WTC11 (cell line): ENCODE measurements at regions not wholly inside any gene's neighbourhood (a gene's known extent, or its start where the extent isn't known, plus 50 kb on each side); places are given as distances from the start of the nearest gene placed in this dataset.

Source experiments
- ATAC-seq: fragments of 200-7000 bp; cut with Tn5 transposase; 2 replicates; pipeline ENCODE4 v1.10.0; 2021; ENCODE audit warnings: mild to moderate bottlenecking, moderate library complexity
- CTCF ChIA-PET: fragments of 300-600 bp; sonication (Branson Sonifier 250); formaldehyde crosslinking; loops from one replicate; lab custom pipeline; 2021; ENCODE audit warnings: antibody characterized with exemption; lab: Charles Lee
- POLR2A ChIA-PET: fragments of 350-600 bp; sonication (Branson Sonifier 250); formaldehyde crosslinking; loops from one replicate; lab custom pipeline; 2021; ENCODE audit warnings: antibody characterized with exemption; lab: Charles Lee
- DNase-seq: peaks from one replicate; pipeline ENCODE4 v3.0.0; 2021; ENCODE audit warnings: low spot score
- H3K27ac Mint-ChIP-seq: 2 replicates; pipeline ENCODE4 v1.8.0; 2021; ENCODE audit warnings: mixed read lengths
- H3K27me3 Mint-ChIP-seq: 2 replicates; pipeline ENCODE4 v1.8.0; 2021; ENCODE audit warnings: low read depth, mild to moderate bottlenecking, moderate library complexity, mixed read lengths
- H3K36me3 Mint-ChIP-seq: 2 replicates; pipeline ENCODE4 v1.8.0; 2021; ENCODE audit warnings: mixed read lengths
- H3K4me1 Mint-ChIP-seq: 2 replicates; pipeline ENCODE4 v1.8.0; 2022; ENCODE audit warnings: mixed read lengths
- H3K4me3 Mint-ChIP-seq: 2 replicates; pipeline ENCODE4 v1.8.0; 2021; ENCODE audit warnings: mild to moderate bottlenecking, moderate library complexity, mixed read lengths
- H3K9me3 Mint-ChIP-seq: 2 replicates; pipeline ENCODE4 v1.8.0; 2021; ENCODE audit warnings: mixed read lengths
- ETV6 ChIP-seq: sonication (generic); formaldehyde crosslinking; IDR thresholded peaks from 2 replicates; pipeline ENCODE4 v1.8.1; 2022; ENCODE audit warnings: mild to moderate bottlenecking, missing genetic modification reagents
- FOXJ3 ChIP-seq: sonication (generic); formaldehyde crosslinking; IDR thresholded peaks from 2 replicates; pipeline ENCODE4 v1.9.0; 2021; ENCODE audit warnings: missing genetic modification reagents, mild to moderate bottlenecking, borderline replicate concordance
- FOXP4 ChIP-seq: sonication (generic); formaldehyde crosslinking; IDR thresholded peaks from 2 replicates; pipeline ENCODE4 v1.8.0; 2022; ENCODE audit warnings: mild to moderate bottlenecking, missing genetic modification reagents
- IRF1 ChIP-seq: sonication (generic); formaldehyde crosslinking; IDR thresholded peaks from 2 replicates; pipeline ENCODE4 v1.8.0; 2023; ENCODE audit warnings: missing genetic modification reagents
- IRF2 ChIP-seq: sonication (generic); formaldehyde crosslinking; IDR thresholded peaks from 2 replicates; pipeline ENCODE4 v1.8.0; 2022; ENCODE audit warnings: low read depth, missing genetic modification reagents, borderline replicate concordance
- JUN ChIP-seq: sonication (generic); formaldehyde crosslinking; IDR thresholded peaks from 2 replicates; pipeline ENCODE4 v1.8.0; 2023; ENCODE audit warnings: mild to moderate bottlenecking, missing genetic modification reagents
- MXD4 ChIP-seq: fragments of 250-450 bp; sonication (Bioruptor Pico); IDR thresholded peaks from 2 replicates; pipeline ENCODE4 v1.8.0; 2021; ENCODE audit warnings: mild to moderate bottlenecking, moderate library complexity, borderline replicate concordance
- RORB ChIP-seq: fragments of 250-450 bp; sonication (Bioruptor Pico); IDR thresholded peaks from 2 replicates; pipeline ENCODE4 v1.9.0; 2021; ENCODE audit warnings: mild to moderate bottlenecking
- STAT6 ChIP-seq: sonication (generic); formaldehyde crosslinking; conservative IDR thresholded peaks from 2 replicates; pipeline ENCODE4 v1.8.1; 2023; ENCODE audit warnings: mild to moderate bottlenecking, low read depth, missing genetic modification reagents, moderate library complexity
- ZMAT4 ChIP-seq: fragments of 250-450 bp; sonication (Bioruptor Pico); IDR thresholded peaks from 2 replicates; pipeline ENCODE4 v1.9.0; 2021; ENCODE audit warnings: mild to moderate bottlenecking
- ZNF232 ChIP-seq: sonication (generic); formaldehyde crosslinking; IDR thresholded peaks from 2 replicates; pipeline ENCODE4 v1.8.0; 2022; ENCODE audit warnings: mild to moderate bottlenecking, missing genetic modification reagents
- ZNF425 ChIP-seq: fragments of 250-450 bp; sonication (Bioruptor Pico); conservative IDR thresholded peaks from 2 replicates; pipeline ENCODE4 v1.9.0; 2021; ENCODE audit warnings: mild to moderate bottlenecking

- TF ChIP-seq ZMAT4 (CRISPR knock-in tag) (peak; percentile 54; the same call in 1 of the 2 replicates), FOXP4 (CRISPR knock-in tag) (peak; percentile 62; the same call in 1 of the 2 replicates), ZNF425 (0 out of 2 replicates have a peak, but pooled peaks have one; percentile 12), IRF1 (CRISPR knock-in tag) (no peak)
- TF ChIP-seq, all 79 proteins: peak for 3
- peak; percentile 42 for DNase-seq
- peak; percentile 99 for ATAC-seq
- ChIA-PET CTCF (no interaction called here), POLR2A (no interaction called here)
- Mint-ChIP-seq H3K4me1 (peaks cover 16% of the 10 kb centered on the region), H3K27ac (peak overlapping the region; percentile 67; the same call in 1 of the 2 replicates), H3K4me3 (peak overlapping the region; percentile 35), H3K9me3 (peaks cover 76% of the 10 kb centered on the region), H3K27me3 (peaks cover 27% of the 10 kb centered on the region), H3K36me3 (peaks cover 62% of the 10 kb centered on the region)
Observed at GRCh38 chr17:53061446-53061845, 761.3 kb upstream of the KIF2B start.

GRCh38 chr17:53058031-53058430 lies 764.7 kb upstream of the KIF2B start:
- ChIA-PET POLR2A (no interaction called here), CTCF (no interaction called here)
- DNase-seq (no peak), ATAC-seq (no peak)
- H3K4me1 Mint-ChIP-seq = peaks cover 16% of the 10 kb centered on the region
- H3K36me3 Mint-ChIP-seq = peaks cover 49% of the 10 kb centered on the region
- H3K27ac Mint-ChIP-seq = no peak overlapping the region
- H3K27me3 Mint-ChIP-seq = peaks cover 19% of the 10 kb centered on the region
- no peak for TF ChIP-seq IRF2 (CRISPR knock-in tag)
- no peak for TF ChIP-seq ZNF232 (CRISPR knock-in tag)
- no peak for TF ChIP-seq ZNF425
- TF ChIP-seq ZMAT4 (CRISPR knock-in tag) = no peak
- no peak for TF ChIP-seq FOXJ3 (CRISPR knock-in tag)
- no peak for TF ChIP-seq MXD4 (CRISPR knock-in tag)
- no peak for TF ChIP-seq JUN
- no peak for TF ChIP-seq ETV6
- no peak for TF ChIP-seq RORB (CRISPR knock-in tag)
- no peak for TF ChIP-seq STAT6
- H3K9me3 Mint-ChIP-seq = peaks cover 64% of the 10 kb centered on the region
- H3K4me3 Mint-ChIP-seq = no peak overlapping the region
